ENCODE measurements at regions not wholly inside any gene's neighbourhood (a gene's known extent, or its start where the extent isn't known, plus 50 kb on each side); places are given as distances from the start of the nearest gene placed in this dataset.

GRCh38 chr12:5262450-5262849 lies 169.5 kb upstream of the NTF3 start:
- no peak for TF ChIP-seq CTCF (IDR thresholded peaks at IDR 0.05)
- TF ChIP-seq POLR2A (IDR thresholded peaks at IDR 0.05) = no peak
